ENCODE measurements at regions not wholly inside any gene's neighbourhood (a gene's known extent, or its start where the extent isn't known, plus 50 kb on each side); places are given as distances from the start of the nearest gene placed in this dataset.
A peak's percentile ranks its signal among the peaks of the same experiment; 100 is the strongest.
"Not testable (repeated sequence)": the region's sequence is repeated elsewhere in the genome, so short reads cannot be mapped to it uniquely, and the experiment has no call there.

- TF ChIP-seq, protein P1, sequence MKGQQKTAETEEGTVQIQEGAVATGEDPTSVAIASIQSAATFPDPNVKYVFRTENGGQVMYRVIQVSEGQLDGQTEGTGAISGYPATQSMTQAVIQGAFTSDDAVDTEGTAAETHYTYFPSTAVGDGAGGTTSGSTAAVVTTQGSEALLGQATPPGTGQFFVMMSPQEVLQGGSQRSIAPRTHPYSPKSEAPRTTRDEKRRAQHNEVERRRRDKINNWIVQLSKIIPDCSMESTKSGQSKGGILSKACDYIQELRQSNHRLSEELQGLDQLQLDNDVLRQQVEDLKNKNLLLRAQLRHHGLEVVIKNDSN (CRISPR knock-in tag; IDR thresholded peaks at IDR 0.05) = no peak
- TF ChIP-seq ZNF263 (CRISPR knock-in tag; IDR thresholded peaks at IDR 0.05; ENCODE audit: low read depth) (no peak), ZNF396 (CRISPR knock-in tag; IDR thresholded peaks at IDR 0.05; ENCODE audit: borderline replicate concordance) (no peak), GRHL2 (CRISPR knock-in tag; IDR thresholded peaks at IDR 0.05; ENCODE audit: insufficient replicate concordance, severe bottlenecking) (no peak), GABPB1 (CRISPR knock-in tag; IDR thresholded peaks at IDR 0.05) (no peak), NFE2L1 (CRISPR knock-in tag; IDR thresholded peaks at IDR 0.05) (no peak)
- TF ChIP-seq, protein P2, sequence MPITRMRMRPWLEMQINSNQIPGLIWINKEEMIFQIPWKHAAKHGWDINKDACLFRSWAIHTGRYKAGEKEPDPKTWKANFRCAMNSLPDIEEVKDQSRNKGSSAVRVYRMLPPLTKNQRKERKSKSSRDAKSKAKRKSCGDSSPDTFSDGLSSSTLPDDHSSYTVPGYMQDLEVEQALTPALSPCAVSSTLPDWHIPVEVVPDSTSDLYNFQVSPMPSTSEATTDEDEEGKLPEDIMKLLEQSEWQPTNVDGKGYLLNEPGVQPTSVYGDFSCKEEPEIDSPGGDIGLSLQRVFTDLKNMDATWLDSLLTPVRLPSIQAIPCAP (CRISPR knock-in tag; IDR thresholded peaks at IDR 0.05) = no peak
These were observed 500.6 kb downstream of the DISC1 start (continued) for GRCh38 chr1:232127190-232127589.

DNA sequence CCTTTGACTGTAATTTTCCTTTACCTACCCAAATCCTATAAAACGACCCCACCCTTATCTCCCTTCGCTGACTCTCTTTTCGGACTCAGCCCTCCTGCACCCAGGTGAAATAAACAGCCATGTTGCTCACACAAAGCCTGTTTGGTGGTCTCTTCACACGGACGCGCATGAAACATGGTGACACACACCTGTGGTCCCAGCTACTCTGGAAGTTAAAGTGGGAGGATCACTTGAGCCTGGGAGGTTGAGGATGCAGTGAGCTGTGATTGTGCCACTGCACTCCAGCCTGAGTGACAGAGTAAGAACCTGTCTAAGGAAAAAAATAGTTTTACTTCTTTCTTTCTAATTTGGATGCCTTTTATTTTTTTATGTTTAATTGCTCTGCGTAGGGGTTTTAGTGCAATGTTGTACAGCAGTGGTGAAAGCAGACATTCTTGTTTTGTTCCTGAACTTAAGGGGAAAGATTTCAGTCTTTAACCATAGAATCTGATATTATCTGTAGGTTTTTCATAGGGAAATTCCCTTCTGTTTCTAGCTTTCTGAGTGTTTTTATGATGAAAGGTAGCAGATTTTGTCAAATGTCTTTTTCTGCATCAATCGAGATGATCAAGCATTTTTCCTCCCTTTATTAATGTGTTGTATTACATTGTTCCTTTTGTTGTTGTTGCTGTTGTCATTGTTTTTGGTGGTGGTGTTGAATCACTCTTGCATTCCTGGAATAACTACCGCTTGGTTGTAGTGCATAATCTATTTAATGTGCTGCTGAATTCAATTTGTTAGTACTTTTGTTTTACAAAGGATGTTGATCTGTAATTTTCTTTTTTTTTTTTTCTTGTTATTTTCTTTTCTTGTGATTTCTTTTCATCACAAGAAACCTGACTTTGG lies 497.4 kb downstream of the DISC1 start:
- DNase-seq (ENCODE audit: low spot score) (no peak), ATAC-seq (peak; percentile 89)
- TF ChIP-seq ERG (CRISPR knock-in tag; IDR thresholded peaks at IDR 0.05) (peak; percentile 43; the same call in 1 of the 2 replicates), NFE2L1 (CRISPR knock-in tag; IDR thresholded peaks at IDR 0.05) (0 out of 2 replicates have a peak, but pooled peaks have one; percentile 55), ZNF423 (CRISPR knock-in tag; IDR thresholded peaks at IDR 0.05) (no peak), TEAD1 (CRISPR knock-in tag; IDR thresholded peaks at IDR 0.05) (peak; percentile 54; the same call in 1 of the 2 replicates), TEAD4 (CRISPR knock-in tag; IDR thresholded peaks at IDR 0.05) (peak; percentile 67; the same call in 1 of the 2 replicates)
- ChIA-PET POLR2A (no interaction called here), CTCF (no interaction called here)
- no peaks in the 10 kb centered on the region for H3K27me3 Mint-ChIP-seq (ENCODE audit: low read depth)
- H3K9me3 Mint-ChIP-seq = no peaks in the 10 kb centered on the region
- H3K4me1 Mint-ChIP-seq = peaks cover 41% of the 10 kb centered on the region
- H3K4me3 Mint-ChIP-seq = peak overlapping the region; percentile 99
- peak overlapping the region; percentile 74 for H3K27ac Mint-ChIP-seq
- peaks cover 90% of the 10 kb centered on the region for H3K36me3 Mint-ChIP-seq

- ATAC-seq = peak; percentile 74
These were observed 491.3 kb downstream of the DISC1 start for GRCh38 chr1:232117903-232118302.

DNA sequence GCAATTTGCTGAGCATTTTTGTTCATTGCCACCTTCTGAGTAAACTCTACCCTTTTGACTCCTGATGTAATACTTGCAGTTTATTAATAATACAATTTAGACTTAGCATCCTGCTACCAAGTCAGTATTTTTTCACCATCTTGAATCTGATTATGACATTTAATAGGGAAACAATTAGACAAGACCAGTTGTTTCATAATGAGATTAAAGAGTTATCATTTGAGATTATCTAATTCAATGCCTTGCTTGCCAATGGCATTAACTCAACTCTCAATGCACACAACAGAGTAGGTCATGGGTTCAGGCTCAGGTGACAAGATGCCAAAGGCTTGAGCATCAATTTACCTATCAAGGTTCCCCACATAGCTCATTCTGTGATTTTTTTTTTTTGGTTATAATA lies 488.4 kb downstream of the DISC1 start:
- Mint-ChIP-seq H3K27ac (no peak overlapping the region), H3K4me3 (no peak overlapping the region), H3K9me3 (peaks cover 8% of the 10 kb centered on the region), H3K4me1 (peaks cover 59% of the 10 kb centered on the region), H3K36me3 (peaks cover 21% of the 10 kb centered on the region), H3K27me3 (ENCODE audit: low read depth) (peaks cover 14% of the 10 kb centered on the region)
- DNase-seq (ENCODE audit: low spot score) = no peak
- ATAC-seq = no peak
- CTCF ChIA-PET = interaction anchor here (1.1 kb wide), 1 partner anchor 131 kb away, joined by 4 read pairs; no protein-coding TSS in a partner anchor
- TF ChIP-seq, protein P3, sequence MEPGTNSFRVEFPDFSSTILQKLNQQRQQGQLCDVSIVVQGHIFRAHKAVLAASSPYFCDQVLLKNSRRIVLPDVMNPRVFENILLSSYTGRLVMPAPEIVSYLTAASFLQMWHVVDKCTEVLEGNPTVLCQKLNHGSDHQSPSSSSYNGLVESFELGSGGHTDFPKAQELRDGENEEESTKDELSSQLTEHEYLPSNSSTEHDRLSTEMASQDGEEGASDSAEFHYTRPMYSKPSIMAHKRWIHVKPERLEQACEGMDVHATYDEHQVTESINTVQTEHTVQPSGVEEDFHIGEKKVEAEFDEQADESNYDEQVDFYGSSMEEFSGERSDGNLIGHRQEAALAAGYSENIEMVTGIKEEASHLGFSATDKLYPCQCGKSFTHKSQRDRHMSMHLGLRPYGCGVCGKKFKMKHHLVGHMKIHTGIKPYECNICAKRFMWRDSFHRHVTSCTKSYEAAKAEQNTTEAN (CRISPR knock-in tag; IDR thresholded peaks at IDR 0.05) = no peak
- no peak for TF ChIP-seq ZNF317 (CRISPR knock-in tag; IDR thresholded peaks at IDR 0.05; ENCODE audit: borderline replicate concordance, low read depth)
- TF ChIP-seq MAX (CRISPR knock-in tag; IDR thresholded peaks at IDR 0.05) = no peak
- TF ChIP-seq, protein P4, sequence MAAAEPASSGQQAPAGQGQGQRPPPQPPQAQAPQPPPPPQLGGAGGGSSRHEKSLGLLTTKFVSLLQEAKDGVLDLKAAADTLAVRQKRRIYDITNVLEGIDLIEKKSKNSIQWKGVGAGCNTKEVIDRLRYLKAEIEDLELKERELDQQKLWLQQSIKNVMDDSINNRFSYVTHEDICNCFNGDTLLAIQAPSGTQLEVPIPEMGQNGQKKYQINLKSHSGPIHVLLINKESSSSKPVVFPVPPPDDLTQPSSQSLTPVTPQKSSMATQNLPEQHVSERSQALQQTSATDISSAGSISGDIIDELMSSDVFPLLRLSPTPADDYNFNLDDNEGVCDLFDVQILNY (CRISPR knock-in tag; IDR thresholded peaks at IDR 0.05) = no peak
- TF ChIP-seq NFYB (CRISPR knock-in tag; conservative IDR thresholded peaks at IDR 0.05; ENCODE audit: low read depth) = no peak
- no peak for TF ChIP-seq CREB1 (CRISPR knock-in tag; IDR thresholded peaks at IDR 0.05)
- POLR2A ChIA-PET = no interaction called here

More at GRCh38 chr1:232117903-232118302, 491.3 kb downstream of the DISC1 start:
- Mint-ChIP-seq H3K4me1 (peaks cover 40% of the 10 kb centered on the region), H3K36me3 (peaks cover 50% of the 10 kb centered on the region), H3K27ac (peak overlapping the region; percentile 97), H3K4me3 (peak overlapping the region; percentile 99)
- H3K9me3 Mint-ChIP-seq; POLR2A ChIA-PET; H3K27me3 Mint-ChIP-seq (ENCODE audit: low read depth); DNase-seq (ENCODE audit: low spot score): not testable (repeated sequence)
- CTCF ChIA-PET = interaction anchor here (1.6 kb wide), 1 partner anchor 71 kb away, joined by 4 read pairs; no protein-coding TSS in a partner anchor
